Testis (tissue), 2 donors: ENCODE measurements at regions not wholly inside any gene's neighbourhood (a gene's known extent, or its start where the extent isn't known, plus 50 kb on each side); places are given as distances from the start of the nearest gene placed in this dataset.
A peak's percentile ranks its signal among the peaks of the same experiment; 100 is the strongest.

ENCODE experiments used
- DNase-seq: peaks from one replicate; pipeline ENCODE4 v3.0.0-alpha.2; 2019
- H3K27ac ChIP-seq, 2 donors: fragments of 200-600 bp; sonication (generic); one replicate each; pipeline ENCODE4 v1.5.1; 2019
- H3K27me3 ChIP-seq: fragments of 200-600 bp; sonication (generic); one replicate; pipeline ENCODE4 v1.5.1; 2019
- H3K36me3 ChIP-seq: fragments of 200-600 bp; sonication (generic); one replicate; pipeline ENCODE4 v1.5.1; 2017; ENCODE audit warnings: low read depth; ENCODE audit errors: missing control alignments
- H3K4me1 ChIP-seq: fragments of 200-600 bp; sonication (generic); one replicate; pipeline ENCODE4 v1.5.1; 2019
- H3K4me3 ChIP-seq, 2 donors: fragments of 200-600 bp; sonication (generic); one replicate each; pipeline ENCODE4 v1.5.1; 2017 to 2019
- H3K9me3 ChIP-seq: fragments of 200-600 bp; sonication (generic); one replicate; pipeline ENCODE4 v1.5.1; 2017
- POLR2A ChIP-seq: fragments of 450-650 bp; IDR thresholded peaks from one replicate; pipeline ENCODE4 v1.6.1; 2017; ENCODE audit warnings: antibody characterized with exemption, mild to moderate bottlenecking, moderate library complexity
- WGBS, 2 donors: methylation state at CpG; one replicate each; pipeline ENCODE4 v1.1.5; 2018; 5-methylcytosine and 5-hydroxymethylcytosine counted together
- intact Hi-C: fragments of 100-400 bp; cut with DNase I; formaldehyde crosslinking; loops from one replicate; pipeline ENCODE4 v1.15.1; 2023; ENCODE audit warnings: low total_unique reads
- TF ChIP-seq, protein P1 (sequence below), 3 experiments: fragments of 450-650 bp in 2 of 3; fragments of 200-600 bp in 1 of 3; sonication (generic) in 1 of 3; IDR thresholded peaks; one replicate each; pipeline ENCODE4 v1.5.1; 2016 to 2019; ENCODE audit warnings: antibody characterized with exemption in 3 of 3, mild to moderate bottlenecking in 2 of 3, moderate library complexity in 1 of 3

DNA sequence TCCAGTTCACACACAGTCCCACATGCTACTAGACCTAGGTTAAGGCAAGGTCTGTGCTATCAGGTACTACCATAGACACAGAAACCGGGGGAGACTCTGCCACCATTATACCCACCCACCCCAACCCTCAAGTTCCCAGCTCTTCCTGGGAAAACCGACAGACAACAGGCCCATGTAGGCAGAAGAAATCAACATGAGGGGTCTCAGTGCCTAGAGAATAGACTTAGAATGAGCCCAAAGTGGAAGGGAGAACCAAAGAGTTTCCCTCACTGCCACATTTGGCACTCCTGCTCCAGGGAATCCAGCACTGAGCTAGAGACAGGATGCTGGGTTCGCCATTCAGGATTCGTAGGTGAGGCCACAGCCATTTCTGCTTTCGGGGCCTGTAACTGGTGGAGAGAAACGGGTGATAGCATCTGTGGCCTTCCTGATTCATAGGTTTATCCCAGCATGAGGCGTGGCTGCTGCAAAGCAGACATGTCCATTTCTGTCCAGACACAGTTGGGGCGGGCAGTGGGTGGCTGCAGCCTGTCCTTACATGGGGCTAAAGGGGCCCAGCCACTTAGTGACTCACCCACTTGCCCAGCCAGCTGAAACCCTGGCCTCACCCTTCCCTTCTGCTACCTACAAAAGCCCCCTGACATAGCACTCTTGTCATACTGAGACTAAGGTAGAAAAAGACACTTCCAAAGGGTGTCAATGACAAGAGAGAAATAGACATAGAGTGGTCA is 69.4 kb downstream of the IRF2BPL start:
- Histone ChIP-seq H3K27me3 (no peaks in the 10 kb centered on the region), H3K9me3 (no peaks in the 10 kb centered on the region), H3K4me1 (peaks cover 48% of the 10 kb centered on the region), H3K4me3 (no peak overlapping the region), H3K36me3 (no peaks in the 10 kb centered on the region), H3K27ac (no peak overlapping the region)
- no peak for TF ChIP-seq POLR2A
- TF ChIP-seq, protein P1, sequence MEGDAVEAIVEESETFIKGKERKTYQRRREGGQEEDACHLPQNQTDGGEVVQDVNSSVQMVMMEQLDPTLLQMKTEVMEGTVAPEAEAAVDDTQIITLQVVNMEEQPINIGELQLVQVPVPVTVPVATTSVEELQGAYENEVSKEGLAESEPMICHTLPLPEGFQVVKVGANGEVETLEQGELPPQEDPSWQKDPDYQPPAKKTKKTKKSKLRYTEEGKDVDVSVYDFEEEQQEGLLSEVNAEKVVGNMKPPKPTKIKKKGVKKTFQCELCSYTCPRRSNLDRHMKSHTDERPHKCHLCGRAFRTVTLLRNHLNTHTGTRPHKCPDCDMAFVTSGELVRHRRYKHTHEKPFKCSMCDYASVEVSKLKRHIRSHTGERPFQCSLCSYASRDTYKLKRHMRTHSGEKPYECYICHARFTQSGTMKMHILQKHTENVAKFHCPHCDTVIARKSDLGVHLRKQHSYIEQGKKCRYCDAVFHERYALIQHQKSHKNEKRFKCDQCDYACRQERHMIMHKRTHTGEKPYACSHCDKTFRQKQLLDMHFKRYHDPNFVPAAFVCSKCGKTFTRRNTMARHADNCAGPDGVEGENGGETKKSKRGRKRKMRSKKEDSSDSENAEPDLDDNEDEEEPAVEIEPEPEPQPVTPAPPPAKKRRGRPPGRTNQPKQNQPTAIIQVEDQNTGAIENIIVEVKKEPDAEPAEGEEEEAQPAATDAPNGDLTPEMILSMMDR (IDR thresholded peaks at IDR 0.05) = no peak
- intact Hi-C loops = no loop called here
- WGBS, 2 donors = 87 to 89% methylated on average over 7 to 8 of the region's 8 CpGs
- no peak for DNase-seq

DNA sequence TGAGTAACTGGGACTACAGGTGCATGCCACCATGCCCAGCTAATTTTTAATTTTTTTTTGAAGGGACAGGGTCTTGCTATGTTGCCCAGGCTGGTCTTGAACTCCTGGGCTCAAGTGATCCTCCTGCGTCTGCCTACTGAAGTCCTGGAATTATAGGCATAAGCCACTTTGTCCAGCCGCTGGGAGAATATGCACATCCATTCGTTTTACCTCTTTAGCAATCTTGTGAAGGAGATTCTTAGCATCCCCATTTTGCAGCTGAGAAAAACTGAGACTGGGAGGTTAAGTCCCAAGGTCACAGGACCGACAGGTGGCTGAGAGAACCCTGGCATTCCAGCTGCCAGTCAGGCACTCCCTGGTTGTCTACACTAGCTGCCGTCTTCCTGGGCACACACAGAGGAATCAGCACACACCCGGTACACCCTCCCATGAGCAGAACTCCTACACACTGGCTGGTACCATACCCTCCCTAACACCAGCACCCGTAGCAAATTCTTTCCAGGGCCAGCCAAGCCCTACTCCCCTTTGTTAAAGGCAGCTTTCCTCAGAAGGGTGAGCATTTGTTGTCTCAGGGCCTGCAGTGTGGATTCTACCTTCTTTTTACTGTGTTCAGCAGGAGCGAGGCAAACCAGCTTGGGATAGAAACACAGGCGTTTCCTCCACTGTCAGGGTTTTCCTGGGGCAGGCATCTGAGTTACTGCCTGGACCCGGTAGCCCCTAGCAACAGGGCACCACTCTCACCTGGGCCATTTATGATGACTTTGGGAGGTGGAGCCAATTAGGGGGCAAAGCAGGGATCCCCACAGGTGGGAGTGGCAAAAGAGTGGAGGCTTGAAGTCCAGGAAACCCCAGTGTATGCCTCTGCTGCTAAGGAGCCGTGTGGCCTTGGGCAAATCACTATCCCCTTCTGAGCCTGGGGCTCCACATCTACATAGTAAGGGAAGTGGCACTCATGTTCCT is 70.2 kb downstream of the IRF2BPL start:
- no peaks in the 10 kb centered on the region for H3K27me3 ChIP-seq
- intact Hi-C loops = no loop called here
- no peaks in the 10 kb centered on the region for H3K9me3 ChIP-seq
- H3K36me3 ChIP-seq = no peaks in the 10 kb centered on the region
- H3K4me1 ChIP-seq = peaks cover 56% of the 10 kb centered on the region
- peak overlapping the region in 1 of 2 donors; percentile 41 for H3K27ac ChIP-seq
- no peak overlapping the region for H3K4me3 ChIP-seq
- no peak for TF ChIP-seq POLR2A
- TF ChIP-seq, protein P1 (IDR thresholded peaks at IDR 0.05) = no peak
- DNase-seq = no peak
- 70 to 76% methylated on average over 10 to 11 of the region's 11 CpGs for WGBS, 2 donors

DNA sequence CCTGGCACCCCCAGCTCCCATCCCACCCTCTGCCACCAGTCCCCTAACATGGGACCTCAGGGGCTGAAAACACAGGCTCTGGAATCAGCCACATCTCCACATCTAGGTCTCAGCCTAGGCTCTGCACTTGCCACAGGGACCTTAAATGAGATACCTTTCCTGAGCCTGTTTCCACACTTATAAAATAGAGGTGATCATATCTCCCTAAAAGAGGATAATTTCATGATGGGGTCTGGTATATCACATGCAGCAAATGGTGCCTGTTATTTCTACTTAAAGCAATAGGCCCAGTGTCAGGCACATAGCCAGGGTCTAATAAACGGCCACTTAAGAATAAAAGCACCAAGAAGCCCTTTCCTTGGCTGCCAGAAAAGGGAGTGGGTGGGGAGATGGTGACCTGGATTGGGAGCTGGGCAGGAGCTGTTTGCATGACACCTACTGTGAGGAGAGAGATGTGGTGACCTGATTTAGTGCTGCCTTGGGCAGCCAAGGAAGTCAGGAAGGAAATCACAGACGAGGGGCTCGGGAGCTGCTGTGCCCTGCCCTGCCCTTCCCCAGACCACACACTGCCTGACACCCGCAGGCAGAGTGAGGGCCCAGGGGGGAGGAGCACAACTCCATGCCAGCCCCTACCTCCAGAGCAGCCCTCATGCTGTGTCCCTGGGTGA is 71.2 kb downstream of the IRF2BPL start:
- peak overlapping the region; percentile 86 to 89 for H3K27ac ChIP-seq
- no peak overlapping the region for H3K4me3 ChIP-seq
- H3K27me3 ChIP-seq = no peaks in the 10 kb centered on the region
- H3K4me1 ChIP-seq = peaks cover 55% of the 10 kb centered on the region
- intact Hi-C loops = no loop called here
- H3K9me3 ChIP-seq = no peaks in the 10 kb centered on the region
- 40 to 65% methylated on average over 4 of the region's 4 CpGs for WGBS, 2 donors
- H3K36me3 ChIP-seq = no peaks in the 10 kb centered on the region
- DNase-seq = no peak
- TF ChIP-seq, protein P1 (IDR thresholded peaks at IDR 0.05) = no peak
- TF ChIP-seq POLR2A = no peak

DNA sequence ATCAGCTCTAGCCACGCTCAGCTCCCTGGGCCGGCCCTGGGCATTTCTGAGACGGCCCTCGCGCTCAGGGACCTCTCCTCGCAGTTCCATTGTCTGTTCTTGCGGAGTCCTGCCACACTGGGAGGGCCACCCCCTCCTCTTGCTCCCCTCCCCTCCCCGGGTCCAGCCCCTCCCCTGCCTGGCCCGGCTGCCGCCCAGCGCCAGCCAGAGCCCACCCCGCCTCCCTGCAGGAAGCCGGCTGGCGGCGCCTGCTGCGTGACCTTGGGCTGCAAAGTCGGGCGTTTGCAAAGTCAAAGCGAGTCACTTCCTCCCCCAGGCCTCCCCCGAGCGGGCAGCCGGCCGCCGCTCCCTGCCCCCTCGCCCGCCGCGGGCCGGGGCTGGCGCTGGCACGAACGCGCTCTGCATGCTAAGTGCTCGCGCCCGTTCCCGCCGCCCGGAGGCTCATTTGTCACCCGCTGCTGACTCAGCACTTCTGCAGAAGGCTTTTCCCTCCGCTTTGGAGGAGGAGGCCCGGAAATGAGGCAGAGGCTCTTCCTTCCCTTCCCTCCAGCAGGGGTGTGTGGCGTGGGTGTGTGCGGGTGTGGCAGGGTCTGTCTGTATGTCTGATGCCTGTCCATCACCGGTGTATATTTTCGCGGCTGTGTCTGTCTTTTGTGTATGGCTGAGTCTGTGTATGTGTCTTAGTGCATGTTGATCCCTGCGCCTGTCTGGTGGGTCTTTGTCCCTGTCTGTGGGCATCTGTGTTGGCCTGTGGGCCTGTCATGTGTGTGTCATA is 72.0 kb downstream of the IRF2BPL start:
- Histone ChIP-seq H3K27ac (peak overlapping the region; percentile 86 to 89), H3K4me1 (peaks cover 51% of the 10 kb centered on the region), H3K9me3 (no peaks in the 10 kb centered on the region), H3K4me3 (peak overlapping the region; percentile 52 to 63), H3K27me3 (no peaks in the 10 kb centered on the region), H3K36me3 (no peaks in the 10 kb centered on the region)
- intact Hi-C loops = no loop called here
- whole genome bisulfite sequencing, 2 donors = 2 to 3% methylated on average over 29 to 48 of the region's 48 CpGs
- TF ChIP-seq, protein P1 (IDR thresholded peaks at IDR 0.05) = no peak
- TF ChIP-seq POLR2A = no peak
- DNase-seq = peak; percentile 92
